Prostate gland (tissue), 2 donors: ENCODE measurements at regions not wholly inside any gene's neighbourhood (a gene's known extent, or its start where the extent isn't known, plus 50 kb on each side); places are given as distances from the start of the nearest gene placed in this dataset.

Source experiments
- CTCF ChIP-seq, 4 experiments: fragments of 200-600 bp in 2 of 4; fragments of 450-650 bp in 2 of 4; sonication (generic) in 2 of 4; IDR thresholded peaks; 1 replicate in 3 of 4; 2 replicates in 1 of 4; pipeline ENCODE4 v1.5.1; 2016 to 2019; ENCODE audit warnings: antibody characterized with exemption in 4 of 4, mild to moderate bottlenecking in 2 of 4, moderate library complexity in 2 of 4
- POLR2A ChIP-seq: fragments of 450-650 bp; IDR thresholded peaks from one replicate; pipeline ENCODE4 v1.6.1; 2016; ENCODE audit warnings: antibody characterized with exemption, mild to moderate bottlenecking
- POLR2AphosphoS5 ChIP-seq: sonication (generic); formaldehyde crosslinking; IDR thresholded peaks from one replicate; pipeline ENCODE4 v1.6.1; 2017; ENCODE audit warnings: antibody characterized with exemption

- TF ChIP-seq CTCF (IDR thresholded peaks at IDR 0.05) (no peak), POLR2A (no peak), POLR2AphosphoS5 (no peak)
These were observed 172.2 kb upstream of the FERD3L start for GRCh38 chr7:19317461-19317860.
